GM19372 (cell line): ENCODE measurements at regions not wholly inside any gene's neighbourhood (a gene's known extent, or its start where the extent isn't known, plus 50 kb on each side); places are given as distances from the start of the nearest gene placed in this dataset.

Source experiments
- ATAC-seq: cut with Tn5 transposase; IDR thresholded peaks from one replicate; pipeline ENCODE4 v1.9.1; 2021; ENCODE audit warnings: mild to moderate bottlenecking, low read depth, moderate library complexity; ENCODE audit not compliant: unreplicated experiment

DNA sequence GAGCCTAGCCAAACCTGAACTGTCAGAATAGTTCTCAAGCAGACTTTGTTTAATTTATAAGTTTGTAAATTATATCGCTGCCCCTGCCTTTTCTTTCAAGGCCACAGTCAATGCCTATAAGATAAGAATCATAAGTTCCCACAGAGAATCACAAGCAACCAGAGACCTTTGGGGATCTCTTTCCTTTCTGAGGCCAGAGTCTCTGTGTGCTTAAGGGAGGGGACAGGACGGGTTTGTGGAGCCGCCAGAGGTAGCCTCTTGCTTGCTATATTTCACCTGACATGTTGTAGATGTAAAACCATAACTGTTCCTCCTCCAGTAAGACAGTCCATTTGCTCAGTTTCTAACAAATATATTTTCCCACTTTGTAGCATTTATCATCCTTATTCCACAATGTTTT, 458.8 kb downstream of the RFC3 start:
- no peak for ATAC-seq

DNA sequence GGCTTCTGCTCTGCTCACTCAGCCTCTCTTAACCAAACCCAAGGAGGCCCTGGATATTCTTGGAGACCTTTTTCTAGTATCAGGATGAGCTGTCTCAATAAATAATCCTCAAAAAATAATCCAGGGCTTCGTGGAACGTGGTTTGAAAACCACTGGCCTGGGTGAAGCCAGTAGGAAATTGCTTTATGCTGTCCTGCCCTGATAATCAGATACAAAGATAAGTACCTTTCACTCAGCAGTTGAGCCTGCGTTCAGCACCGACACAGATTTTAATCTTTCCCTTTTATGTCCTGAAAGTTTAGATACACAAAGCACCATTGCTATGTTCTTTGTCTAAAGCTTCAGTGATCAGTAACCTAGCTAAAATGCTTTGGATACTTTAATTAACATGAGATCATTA, 460.0 kb downstream of the RFC3 start:
- no peak for ATAC-seq

DNA sequence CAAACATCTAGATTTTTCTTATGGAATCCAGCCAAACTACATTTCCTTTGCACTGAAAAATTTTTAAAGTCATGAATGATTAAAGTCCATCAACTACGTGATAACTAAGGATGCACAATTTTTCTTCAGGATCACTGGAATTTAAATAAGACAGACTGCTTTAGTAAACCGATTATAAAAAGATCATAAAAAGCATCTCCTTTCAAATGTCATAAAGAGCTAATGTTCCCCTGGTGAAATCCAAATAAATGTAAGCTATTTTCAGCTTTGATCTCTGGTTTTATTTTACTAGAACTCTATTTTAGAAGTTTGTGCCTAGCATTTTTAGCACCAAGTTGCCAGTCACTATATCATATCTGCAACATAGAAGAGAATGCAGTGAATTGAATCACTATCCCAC, 460.8 kb downstream of the RFC3 start:
- ATAC-seq, result no peak

DNA sequence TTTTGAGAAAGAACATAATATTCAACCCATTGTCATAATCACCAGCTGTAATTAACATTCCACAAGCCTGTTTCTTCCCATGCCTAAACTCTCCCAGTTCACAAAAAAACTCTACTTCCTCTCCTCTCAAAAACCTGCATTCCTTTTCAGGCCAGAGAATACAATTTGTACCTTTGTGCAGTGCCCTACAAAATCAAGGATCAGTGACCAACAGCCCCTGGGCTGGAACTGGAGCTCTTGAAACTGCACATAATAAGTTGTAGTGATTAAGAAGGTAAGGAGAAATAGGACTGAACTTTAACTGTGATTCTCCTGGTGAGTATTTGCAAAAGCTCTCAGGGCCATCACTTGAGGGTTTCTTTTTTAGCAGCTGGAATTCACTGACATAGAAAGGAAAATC, 472.7 kb downstream of the RFC3 start:
- no peak for ATAC-seq

DNA sequence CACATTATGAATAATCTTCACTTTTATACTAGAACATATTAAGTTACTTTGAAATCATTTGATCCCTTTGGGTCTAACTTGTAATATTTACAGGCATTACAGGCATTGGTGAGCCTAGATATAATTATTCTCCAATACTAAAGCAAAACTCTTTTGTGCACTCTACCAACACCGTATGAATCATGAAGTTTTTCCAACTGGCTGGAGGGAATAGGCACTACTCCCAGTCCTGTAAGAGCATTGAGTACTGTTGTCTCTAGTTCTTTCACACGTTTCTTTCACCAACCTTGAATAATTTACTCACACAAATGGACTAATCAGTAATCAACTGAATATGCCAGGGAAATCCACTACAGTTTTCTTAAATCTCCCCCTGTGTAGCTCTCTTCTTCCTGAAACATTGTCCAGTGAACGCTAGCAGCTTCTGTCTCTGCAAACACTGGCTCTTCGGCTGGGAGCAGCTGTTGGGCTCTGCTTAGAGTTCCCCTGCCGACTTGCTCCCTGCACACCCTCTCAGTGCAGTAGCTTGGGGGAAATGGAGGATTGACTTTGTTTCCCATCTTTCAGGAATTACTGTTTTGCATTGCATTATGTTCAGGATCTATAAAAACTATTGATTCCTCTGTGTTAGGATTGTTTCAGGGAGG, 476.7 kb downstream of the RFC3 start:
- ATAC-seq, result no peak

DNA sequence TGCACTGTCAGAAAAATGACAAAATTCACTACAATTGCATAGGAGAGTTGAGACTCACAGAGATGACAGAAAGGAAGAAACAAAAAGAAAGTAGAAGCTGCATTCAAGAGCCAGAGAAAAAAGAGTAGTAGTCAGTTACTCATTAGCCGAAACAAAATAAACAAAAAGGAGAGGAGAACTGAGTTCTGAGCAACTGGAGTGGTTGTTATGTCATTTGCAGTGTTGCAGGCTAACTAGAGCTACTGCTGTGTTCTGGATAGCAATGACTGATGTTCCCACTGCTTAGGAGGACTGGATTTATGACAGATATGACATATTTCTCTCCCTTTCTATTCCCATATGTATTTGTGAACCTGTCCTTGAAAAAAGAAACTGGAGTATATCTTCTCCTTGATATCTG, 482.6 kb downstream of the RFC3 start:
- ATAC-seq, result no peak

DNA sequence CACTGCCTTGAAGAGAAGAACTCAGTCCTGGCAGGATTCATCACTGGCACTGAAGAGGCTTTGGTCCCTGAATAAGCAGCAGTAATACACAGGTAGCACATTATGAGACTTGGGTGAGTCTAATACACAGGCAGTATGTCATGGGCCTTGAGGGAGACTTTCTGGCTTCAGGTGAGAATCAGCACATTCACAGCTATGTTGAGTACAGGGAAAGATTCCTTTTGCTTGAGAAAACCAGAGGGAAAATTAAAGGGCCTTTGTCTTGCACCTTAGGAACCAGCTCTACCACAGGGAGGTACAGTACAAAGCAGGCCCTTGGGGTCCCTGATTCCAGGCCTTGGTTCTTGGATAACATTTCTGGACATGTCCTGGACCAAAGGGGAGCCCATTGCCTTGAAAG, 484.6 kb downstream of the RFC3 start:
- ATAC-seq, result no peak

DNA sequence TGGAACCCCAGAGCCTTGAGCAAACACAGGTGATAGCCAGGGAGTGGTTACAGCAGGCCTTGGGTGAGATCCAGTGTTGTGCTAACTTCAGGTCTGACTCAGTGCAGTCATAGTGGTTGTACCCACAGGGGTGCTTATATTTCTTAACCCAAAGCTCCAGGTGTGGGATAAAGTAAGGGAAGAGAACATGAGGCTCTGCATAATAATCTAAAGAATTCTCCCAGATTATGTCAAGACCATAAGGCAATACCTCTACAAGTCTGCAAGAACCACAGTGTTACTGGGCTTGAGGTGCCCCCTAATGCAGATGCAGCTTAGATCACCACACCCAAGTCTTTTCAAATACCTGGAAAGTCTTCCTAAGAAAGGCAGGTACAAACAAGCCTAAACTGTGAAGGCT, 485.4 kb downstream of the RFC3 start:
- ATAC-seq, result no peak

DNA sequence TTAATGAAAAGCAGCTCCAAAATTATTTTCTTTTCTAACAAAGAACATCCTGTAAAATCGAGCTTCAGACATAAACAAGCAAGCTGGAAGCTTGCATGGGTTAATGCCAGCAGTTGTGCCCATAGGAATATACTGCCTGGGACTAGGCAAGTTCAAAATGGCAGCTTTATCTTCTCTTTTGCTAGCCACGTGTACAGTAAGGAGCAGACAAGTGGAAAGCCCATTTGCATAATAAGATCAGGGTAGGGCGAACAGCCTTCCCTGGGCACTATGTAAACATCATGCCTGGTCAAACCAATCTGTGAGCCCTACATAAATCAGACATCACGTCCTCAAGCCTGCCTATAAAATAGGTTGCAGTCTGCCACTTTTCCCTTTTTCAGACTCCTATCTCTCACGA, 489.7 kb downstream of the RFC3 start:
- ATAC-seq, result no peak

DNA sequence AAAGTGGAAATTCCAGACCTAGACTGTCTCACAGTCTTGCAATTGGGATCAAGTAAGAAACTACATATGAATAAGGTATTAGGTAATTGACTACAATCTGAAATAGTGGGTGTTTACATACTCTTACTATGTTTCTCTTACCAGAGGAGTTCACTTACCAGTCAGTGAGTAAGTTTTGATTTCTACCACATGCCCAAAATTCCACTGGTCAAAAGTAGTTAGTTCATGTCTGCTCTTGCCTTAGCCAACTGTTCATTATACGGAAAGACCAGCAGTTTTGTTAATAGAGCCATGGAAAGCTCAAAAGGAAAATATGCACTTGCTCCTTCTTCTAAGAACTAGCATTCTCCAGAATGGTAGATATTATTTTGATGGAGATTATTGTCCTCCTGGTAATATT, 490.8 kb downstream of the RFC3 start:
- ATAC-seq, result no peak

DNA sequence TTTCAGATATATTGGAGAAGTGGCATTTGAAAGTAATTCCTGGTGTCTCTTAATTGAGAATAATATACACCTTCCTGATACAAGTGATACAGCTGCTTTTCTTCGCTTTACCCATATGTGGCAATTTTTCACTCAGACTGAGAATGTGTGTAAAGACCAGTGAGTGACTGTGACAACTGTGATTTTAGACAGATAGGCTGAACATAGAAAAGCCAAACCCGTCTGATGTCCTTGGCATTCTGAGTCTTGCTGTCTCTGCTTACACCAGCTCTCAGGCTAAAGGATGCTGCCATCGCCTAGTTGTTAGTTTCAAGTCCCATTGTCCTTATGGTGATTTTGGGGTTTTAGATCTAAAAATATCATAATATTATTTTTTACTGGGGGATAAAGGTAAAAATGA, 492.6 kb downstream of the RFC3 start:
- ATAC-seq, result no peak

DNA sequence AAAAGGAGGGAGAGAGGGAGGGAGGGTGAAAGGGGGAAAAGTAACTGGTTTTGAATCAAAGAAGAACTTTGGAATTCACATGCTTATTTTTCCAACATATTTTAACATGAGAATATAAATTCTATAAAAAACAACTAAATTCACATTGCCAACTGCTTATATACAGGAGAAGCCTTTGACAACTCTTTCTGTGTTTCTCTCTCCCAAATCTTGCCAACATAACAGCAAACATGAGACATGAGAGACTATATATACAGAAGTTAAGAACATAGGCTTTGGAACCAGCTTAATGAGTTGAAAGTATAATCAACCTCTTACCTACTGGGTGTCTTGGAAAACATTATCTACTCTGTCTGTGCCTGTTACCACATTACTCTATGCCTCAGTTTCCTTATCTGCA, 493.3 kb downstream of the RFC3 start:
- ATAC-seq, result no peak

DNA sequence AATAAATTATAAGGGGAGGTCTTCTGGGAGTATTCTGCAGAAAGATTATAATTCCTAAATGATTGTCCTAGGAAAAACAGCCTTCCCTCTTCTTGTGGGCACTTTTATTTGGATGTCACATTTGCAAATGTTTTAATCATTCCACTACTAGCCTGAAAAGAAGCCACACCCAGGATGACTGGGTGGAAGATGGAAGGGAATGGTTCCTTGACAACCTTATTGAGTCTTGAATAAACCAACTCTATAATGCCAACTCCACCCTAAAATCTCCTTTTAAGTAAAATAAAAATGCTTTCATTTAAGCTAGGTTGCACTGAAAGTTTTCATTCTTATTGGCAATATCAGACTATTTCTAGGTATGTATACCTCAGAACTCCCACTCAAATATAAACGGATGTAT, 494.6 kb downstream of the RFC3 start:
- ATAC-seq, result no peak

DNA sequence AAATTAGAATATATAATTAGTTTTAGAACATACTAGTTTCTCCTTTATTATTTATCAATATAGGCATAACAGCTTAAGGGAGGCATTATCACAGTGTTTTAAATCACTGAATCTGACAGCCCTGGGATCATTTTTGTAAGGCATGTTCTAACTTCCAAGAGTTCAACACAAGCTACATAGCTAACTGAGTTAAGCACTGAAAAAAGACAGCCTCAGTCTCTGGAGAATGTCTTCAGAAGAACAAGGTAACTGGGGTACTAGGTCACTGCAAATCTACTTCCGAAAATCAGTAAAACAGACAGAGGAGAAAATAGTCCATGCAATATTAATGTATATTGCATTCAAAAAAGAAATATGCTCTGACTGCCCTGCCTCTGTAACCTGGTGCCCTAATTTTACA, 502.1 kb downstream of the RFC3 start:
- ATAC-seq, result no peak

DNA sequence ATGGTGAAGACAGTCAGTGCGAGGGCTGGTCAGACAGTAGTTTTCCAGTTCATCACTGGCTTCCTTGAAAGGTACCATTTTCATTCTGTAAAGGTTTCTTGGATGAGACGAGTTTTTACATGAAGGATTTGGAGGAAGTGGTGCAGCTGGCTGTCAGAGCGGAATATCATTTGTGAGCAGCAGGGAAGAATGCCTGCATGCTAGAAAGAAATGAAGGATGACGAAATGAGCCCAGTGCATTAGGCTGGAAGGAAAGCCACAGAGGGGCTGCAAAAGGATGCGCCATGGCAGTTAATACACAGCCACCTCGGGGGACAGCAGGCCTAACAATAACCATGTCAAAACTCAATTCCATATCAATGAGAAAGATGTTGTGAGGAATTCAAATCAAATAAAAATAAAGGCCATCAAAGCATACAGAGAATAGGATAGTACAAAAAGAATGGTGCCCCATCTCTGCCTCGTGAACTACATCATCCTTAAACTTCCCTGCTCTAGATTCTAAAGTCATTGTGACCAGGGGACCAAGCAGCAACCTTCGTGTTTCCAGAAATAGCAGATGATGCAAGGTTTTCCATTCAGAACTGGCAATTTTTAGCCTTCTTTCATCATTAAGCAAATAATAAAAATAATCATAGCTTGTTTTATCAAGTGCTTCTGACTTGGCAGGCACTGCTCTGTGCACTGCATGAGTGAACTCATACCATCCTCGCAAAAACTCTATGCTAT, 504.2 kb downstream of the RFC3 start:
- no peak for ATAC-seq

DNA sequence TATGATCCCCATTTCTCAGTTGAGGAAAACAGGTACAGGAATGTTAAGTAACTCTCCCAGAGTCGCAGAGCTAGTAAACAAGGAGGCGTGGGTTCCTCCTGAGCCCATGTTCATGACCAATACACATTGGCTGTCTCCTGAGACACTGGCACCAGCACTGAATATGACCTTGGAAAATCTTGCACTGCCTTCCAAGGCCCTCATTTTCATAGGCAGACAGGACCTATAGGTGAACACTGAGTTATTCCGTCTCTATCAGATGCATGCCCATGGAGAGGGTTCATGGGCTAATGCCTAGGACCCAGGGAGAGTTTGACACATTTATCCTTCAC, 504.8 kb downstream of the RFC3 start:
- no peak for ATAC-seq

DNA sequence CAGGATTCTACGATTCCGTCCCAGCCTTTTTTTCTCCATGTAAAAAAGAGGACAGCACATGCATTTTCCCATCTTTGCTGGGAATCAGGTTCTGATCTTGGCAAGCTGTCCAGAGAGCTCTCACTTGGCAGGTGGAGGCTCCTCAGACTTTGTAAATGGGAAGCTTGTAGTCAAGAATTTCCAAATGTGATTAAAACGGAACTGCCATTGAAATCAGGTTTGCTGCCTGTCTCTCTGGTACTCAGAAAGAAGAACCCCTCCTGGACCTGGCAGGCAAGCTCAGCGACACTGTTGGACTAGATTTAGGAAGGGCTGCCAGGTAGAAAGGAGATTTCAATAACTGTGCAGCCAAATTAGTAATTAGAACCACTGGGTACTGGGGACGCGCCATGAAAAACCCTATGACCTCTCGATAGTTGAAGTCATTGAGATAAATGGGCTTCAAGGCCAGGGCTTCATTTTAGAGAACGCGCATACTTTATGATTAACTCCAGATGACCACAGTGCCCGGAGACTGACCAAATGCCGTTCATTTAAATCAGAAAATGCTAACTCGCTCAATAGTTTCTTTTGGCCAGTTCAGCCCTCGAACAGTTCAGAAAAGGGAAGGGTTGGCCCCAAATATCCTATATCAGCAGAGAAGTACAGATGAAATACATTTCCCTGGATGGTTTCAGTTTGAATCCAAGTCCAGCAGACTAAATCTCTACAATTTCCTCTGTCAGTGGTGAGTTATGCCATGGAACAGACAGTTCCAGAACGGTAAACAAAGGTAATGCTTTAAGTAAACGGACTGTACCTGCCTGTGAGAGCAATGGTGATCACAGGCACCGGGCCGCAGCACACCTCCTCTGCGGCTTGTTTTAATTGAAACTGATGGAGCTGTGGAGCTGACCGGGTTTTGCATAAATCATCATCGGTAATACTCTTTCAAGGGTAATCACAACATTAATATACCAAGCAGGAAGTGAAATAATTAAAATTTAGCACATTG, 517.4 kb downstream of the RFC3 start:
- ATAC-seq, result no peak

DNA sequence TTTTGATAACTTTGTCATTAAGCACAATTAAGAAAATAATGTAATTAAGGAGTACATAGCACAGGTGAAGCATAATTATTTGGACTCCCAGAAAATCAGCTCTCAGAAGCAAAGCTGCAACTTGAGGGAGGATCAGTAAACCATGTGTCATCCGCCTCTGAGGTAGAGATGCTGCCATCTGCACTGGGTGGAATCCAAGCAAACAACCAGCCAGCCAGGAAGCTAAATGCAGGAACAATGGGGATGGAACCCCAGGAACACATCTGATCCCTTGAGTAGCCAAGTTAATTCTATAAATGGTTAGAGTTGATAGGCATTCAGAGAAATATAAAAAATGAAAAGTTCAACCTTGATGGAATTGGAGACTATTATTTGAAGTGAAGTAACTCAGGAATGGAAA, 520.2 kb downstream of the RFC3 start:
- no peak for ATAC-seq

DNA sequence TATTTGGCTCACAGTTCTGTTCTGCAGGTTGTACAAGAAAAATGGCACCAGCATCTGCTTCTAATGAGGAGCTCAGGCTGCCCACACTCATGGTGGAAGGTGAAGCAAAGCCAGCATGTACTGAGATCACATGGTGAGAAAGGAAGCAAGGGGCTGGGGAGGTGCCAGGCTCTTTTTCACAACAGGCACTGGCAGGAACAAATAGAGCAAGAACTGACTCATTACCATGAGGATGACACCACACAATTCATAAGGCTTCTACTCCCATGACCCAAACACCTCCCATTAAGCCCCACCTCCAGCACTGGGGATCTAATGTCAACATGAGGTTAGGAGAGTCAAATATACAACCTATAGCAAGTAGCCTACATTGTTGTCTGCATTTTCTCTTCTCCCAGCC, 522.6 kb downstream of the RFC3 start:
- ATAC-seq, result no peak

DNA sequence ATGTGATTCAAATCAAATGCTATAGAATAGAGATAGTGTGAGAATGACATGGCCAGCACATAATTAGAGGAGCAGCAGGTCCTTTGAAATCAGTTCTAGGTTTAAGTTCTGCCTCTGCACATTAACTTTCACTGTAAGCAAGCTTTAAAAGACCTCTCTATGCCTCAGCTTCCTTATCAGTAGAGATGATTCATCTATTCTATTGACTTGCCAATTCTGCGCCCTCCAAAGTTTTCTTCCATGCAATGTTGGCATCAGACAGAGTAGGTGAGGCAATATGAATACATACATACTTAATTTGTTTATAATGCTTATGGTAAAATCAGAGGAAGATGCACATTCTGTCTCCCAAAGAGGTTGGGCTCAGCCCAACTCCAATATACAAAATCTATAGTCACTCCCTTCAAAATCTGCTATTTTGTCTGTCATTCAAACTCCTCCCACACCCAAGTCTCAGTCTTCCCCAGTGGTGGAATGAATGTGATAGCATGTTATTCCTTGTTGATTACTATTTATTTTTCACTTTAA, 525.5 kb downstream of the RFC3 start:
- no peak for ATAC-seq

DNA sequence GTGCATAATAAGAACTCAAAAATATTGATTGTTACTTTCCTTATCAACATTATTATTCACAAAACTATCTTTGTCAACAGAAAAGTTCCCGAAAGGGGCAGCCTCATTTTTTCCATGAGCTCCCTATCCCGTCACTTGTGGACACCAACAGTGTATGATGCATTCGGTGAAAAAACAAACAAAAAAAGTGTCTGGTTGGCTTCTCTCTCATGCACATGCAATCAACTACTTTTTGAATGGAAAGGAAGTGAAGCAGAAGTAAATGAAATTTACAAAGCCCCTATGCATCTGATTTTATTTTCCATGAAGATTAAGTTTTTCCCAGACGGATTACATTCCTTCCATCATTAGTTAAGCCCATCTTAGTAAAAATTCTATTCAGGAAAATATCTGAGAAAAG, 526.9 kb downstream of the RFC3 start:
- no peak for ATAC-seq
